C4-2B (cell line): ENCODE measurements at regions not wholly inside any gene's neighbourhood (a gene's known extent, or its start where the extent isn't known, plus 50 kb on each side); places are given as distances from the start of the nearest gene placed in this dataset.

ENCODE experiments used
- H3K27ac ChIP-seq: fragments of 450-650 bp; 2 replicates; pipeline ENCODE4 v1.5.1; 2017
- ZFX ChIP-seq: fragments of 450-650 bp; IDR thresholded peaks from 2 replicates; pipeline ENCODE4 v1.6.1; 2017
- TF ChIP-seq, protein P1 (sequence below): fragments of 450-650 bp; conservative IDR thresholded peaks from 2 replicates; pipeline ENCODE4 v1.5.1; 2017; ENCODE audit warnings: mild to moderate bottlenecking

DNA sequence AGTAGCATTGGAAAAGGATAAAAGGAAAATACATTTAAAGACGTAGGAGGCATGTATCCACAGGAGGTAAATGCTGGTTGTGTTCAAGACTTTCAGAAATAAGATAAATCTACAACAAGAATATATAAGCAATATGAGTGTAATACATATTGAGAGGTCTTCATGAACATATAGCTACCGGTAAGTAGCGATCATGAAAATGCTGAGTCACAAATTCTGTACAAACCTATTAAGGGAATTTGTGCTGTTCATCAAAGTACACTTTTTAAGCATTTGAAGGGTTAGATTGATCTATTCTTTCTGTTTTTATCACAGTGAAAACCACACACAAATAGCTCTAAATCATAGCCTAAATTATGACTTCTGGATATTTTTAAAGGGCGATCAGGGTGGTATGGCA lies 173.1 kb upstream of the NYAP2 start:
- TF ChIP-seq, protein P1, sequence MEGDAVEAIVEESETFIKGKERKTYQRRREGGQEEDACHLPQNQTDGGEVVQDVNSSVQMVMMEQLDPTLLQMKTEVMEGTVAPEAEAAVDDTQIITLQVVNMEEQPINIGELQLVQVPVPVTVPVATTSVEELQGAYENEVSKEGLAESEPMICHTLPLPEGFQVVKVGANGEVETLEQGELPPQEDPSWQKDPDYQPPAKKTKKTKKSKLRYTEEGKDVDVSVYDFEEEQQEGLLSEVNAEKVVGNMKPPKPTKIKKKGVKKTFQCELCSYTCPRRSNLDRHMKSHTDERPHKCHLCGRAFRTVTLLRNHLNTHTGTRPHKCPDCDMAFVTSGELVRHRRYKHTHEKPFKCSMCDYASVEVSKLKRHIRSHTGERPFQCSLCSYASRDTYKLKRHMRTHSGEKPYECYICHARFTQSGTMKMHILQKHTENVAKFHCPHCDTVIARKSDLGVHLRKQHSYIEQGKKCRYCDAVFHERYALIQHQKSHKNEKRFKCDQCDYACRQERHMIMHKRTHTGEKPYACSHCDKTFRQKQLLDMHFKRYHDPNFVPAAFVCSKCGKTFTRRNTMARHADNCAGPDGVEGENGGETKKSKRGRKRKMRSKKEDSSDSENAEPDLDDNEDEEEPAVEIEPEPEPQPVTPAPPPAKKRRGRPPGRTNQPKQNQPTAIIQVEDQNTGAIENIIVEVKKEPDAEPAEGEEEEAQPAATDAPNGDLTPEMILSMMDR, result no peak
- TF ChIP-seq ZFX, result no peak
- no peak overlapping the region for H3K27ac ChIP-seq

DNA sequence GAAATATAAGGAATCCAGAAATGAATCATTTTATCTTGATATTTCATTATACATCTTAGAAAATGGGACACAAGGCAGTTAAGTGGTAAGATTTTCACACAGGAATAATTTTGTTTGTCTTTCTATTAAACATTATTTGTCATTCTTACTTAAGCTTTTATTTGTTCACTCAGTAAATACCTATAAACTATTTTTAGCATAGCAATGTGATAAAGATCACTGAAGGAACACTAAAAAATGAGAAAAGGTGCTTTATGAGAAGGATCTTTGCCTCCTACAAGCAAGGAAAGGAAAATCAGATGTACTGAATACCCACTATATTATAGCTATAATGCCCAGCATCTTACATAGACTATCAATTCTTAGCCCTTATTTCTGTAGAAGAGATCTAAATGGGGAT lies 176.2 kb upstream of the NYAP2 start:
- no peak for TF ChIP-seq ZFX
- TF ChIP-seq, protein P1, result no peak
- no peak overlapping the region for H3K27ac ChIP-seq

DNA sequence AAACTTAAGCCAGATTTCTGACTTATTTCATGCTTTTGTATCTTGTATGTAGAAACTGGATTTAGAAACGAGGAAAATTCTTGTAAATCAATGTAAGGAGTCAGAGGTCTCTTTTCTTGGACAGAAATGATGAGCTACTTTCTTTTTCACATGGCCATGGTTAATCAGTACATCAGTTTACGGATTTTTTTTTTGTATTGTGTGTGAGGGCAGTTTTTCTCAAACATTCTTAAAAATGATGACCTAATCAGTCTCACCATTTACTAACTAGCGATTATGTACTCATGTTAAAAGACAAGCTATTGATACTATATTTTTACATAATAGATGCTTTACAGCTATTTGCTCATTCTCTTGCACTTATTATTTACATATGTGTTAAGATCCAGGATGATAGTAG lies 165.2 kb upstream of the DOCK10 start:
- no peak overlapping the region for H3K27ac ChIP-seq
- TF ChIP-seq, protein P1, result no peak
- TF ChIP-seq ZFX, result no peak

- no peak overlapping the region for H3K27ac ChIP-seq
- TF ChIP-seq, protein P1, result no peak
- TF ChIP-seq ZFX, result no peak
Measured at GRCh38 chr2:225207043-225207442, 164.8 kb upstream of the DOCK10 start.

DNA sequence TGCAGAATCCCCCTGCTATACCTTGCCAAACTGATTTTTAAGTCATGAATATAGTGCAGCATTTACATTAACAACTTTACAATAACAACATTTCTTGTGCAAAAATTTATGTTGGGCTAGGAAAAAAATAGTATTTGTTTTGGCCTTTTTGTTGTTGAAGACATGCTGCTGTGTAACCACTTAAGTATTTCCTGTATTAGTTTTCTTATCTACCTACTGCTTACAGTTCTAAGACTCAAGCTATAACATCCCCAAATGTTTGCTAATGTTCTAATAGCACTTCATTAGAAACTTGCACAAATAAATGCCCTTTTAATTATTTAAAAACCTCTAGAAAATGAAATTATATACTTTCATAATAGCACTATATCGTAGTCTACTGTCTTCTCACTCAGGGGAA lies 154.3 kb upstream of the DOCK10 start:
- H3K27ac ChIP-seq, result no peak overlapping the region
- no peak for TF ChIP-seq ZFX
- TF ChIP-seq, protein P1, result no peak

DNA sequence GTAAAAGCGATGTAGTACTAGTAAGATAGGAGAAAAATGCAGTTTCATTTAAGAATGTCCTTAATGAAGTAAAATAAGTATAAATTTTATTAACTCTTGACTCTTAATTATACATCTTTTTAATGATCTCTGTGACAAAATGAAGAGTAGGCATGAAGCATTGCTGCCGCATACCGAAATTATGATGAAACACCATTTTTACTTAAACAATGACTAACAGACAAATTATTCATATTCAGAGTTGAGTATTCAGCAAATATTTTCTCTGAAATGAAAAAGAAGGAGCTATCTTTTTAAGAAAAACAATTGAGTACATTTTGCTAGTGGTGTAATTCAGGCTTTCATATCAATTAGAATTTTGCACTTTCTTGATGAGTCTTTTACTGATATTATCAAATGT lies 150.6 kb upstream of the DOCK10 start:
- no peak for TF ChIP-seq ZFX
- TF ChIP-seq, protein P1, result no peak
- H3K27ac ChIP-seq, result no peak overlapping the region

GRCh38 chr2:225190987-225191386 lies 148.7 kb upstream of the DOCK10 start:
- H3K27ac ChIP-seq, result no peak overlapping the region
- TF ChIP-seq ZFX, result no peak
- TF ChIP-seq, protein P1, result no peak
